SK-N-MC (cell line): ENCODE measurements at regions not wholly inside any gene's neighbourhood (a gene's known extent, or its start where the extent isn't known, plus 50 kb on each side); places are given as distances from the start of the nearest gene placed in this dataset.

Experiments used
- EZH2 ChIP-seq: fragments of 200-600 bp; sonication (generic); IDR thresholded peaks from one replicate; pipeline ENCODE4 v1.6.1; 2017; ENCODE audit warnings: antibody characterized with exemption
- FOXP2 ChIP-seq: optimal IDR thresholded peaks from 2 replicates; pipeline ENCODE3; 2011; ENCODE audit warnings: mild to moderate bottlenecking, moderate library complexity; ENCODE audit not compliant: insufficient read depth; ENCODE audit errors: extremely low read length, control extremely low read depth
- POLR2AphosphoS5 ChIP-seq: IDR thresholded peaks from 2 replicates; pipeline ENCODE4 v1.6.1; 2012; ENCODE audit warnings: mild to moderate bottlenecking, low read depth, low read length, borderline replicate concordance

- no peak for TF ChIP-seq POLR2AphosphoS5
- TF ChIP-seq EZH2: no peak
- no peak for TF ChIP-seq FOXP2
Measured at GRCh38 chrX:6961286-6962005, 186.1 kb upstream of the STS start.
